ENCODE measurements at regions not wholly inside any gene's neighbourhood (a gene's known extent, or its start where the extent isn't known, plus 50 kb on each side); places are given as distances from the start of the nearest gene placed in this dataset.

- H2BK120ac ChIP-seq (ENCODE audit: insufficient read depth, low read length, poor library complexity) = no peak overlapping the region
- no peaks in the 10 kb centered on the region for H3K79me1 ChIP-seq (ENCODE audit: low read length)
- no peak overlapping the region for H2BK5ac ChIP-seq (ENCODE audit: low read depth, low read length, poor library complexity)
- H3K4ac ChIP-seq (ENCODE audit: low read depth, low read length) = no peak overlapping the region
- no peak overlapping the region for H4K8ac ChIP-seq (ENCODE audit: low read depth, low read length)
- H3K4me1 ChIP-seq (ENCODE audit: control insufficient read depth in 1 of 2, insufficient read depth in 2 of 2, low read length in 2 of 2) = no peaks in the 10 kb centered on the region
- H2BK12ac ChIP-seq (ENCODE audit: low read length) = no peak overlapping the region
- no peaks in the 10 kb centered on the region for H3K27me3 ChIP-seq (ENCODE audit: insufficient read depth, low read length)
- H3K14ac ChIP-seq (ENCODE audit: low read length) = no peak overlapping the region
- H3K79me2 ChIP-seq (ENCODE audit: control insufficient read depth, insufficient read depth, low read length, poor library complexity) = no peaks in the 10 kb centered on the region
- no CpG with 5 or more reads among the region's 2 CpGs for WGBS (ENCODE audit: extremely low coverage, insufficient coverage, insufficient read length)
- H3K4me3 ChIP-seq (ENCODE audit: low read depth, low read length) = no peak overlapping the region
- no peak overlapping the region for H3K18ac ChIP-seq (ENCODE audit: low read length)
- H3K36me3 ChIP-seq (ENCODE audit: control insufficient read depth in 1 of 2, insufficient read depth in 2 of 2, low read length in 2 of 2) = no peaks in the 10 kb centered on the region
- H3K9ac ChIP-seq (ENCODE audit: low read length) = no peak overlapping the region
- no peak overlapping the region for H2AK5ac ChIP-seq (ENCODE audit: low read length)
- H4K91ac ChIP-seq (ENCODE audit: low read depth, low read length) = no peak overlapping the region
- H3K27ac ChIP-seq (ENCODE audit: low read depth, low read length) = no peak overlapping the region
- no peak overlapping the region for H3K4me2 ChIP-seq (ENCODE audit: low read length)
- no peaks in the 10 kb centered on the region for H3K9me3 ChIP-seq (ENCODE audit: insufficient read depth, low read depth, low read length)
- H3K23ac ChIP-seq (ENCODE audit: low read length) = no peak overlapping the region
- no peak overlapping the region for H4K12ac ChIP-seq (ENCODE audit: low read depth, low read length)
- no peak for DNase-seq
- H2AFZ ChIP-seq (ENCODE audit: insufficient read depth, low read length, poor library complexity) = no peak overlapping the region
Observed at GRCh38 chr7:19322002-19322401, 176.8 kb upstream of the FERD3L start.

- Histone ChIP-seq H3K9ac (ENCODE audit: low read length) (no peak overlapping the region), H3K27me3 (ENCODE audit: insufficient read depth, low read length) (no peaks in the 10 kb centered on the region), H3K27ac (ENCODE audit: low read depth, low read length) (no peak overlapping the region), H2BK120ac (ENCODE audit: insufficient read depth, low read length, poor library complexity) (no peak overlapping the region), H3K4me3 (ENCODE audit: low read depth, low read length) (no peak overlapping the region), H3K79me2 (ENCODE audit: control insufficient read depth, insufficient read depth, low read length, poor library complexity) (no peaks in the 10 kb centered on the region), H2BK12ac (ENCODE audit: low read length) (no peak overlapping the region), H3K4me2 (ENCODE audit: low read length) (no peak overlapping the region), H3K36me3 (ENCODE audit: control insufficient read depth in 1 of 2, insufficient read depth in 2 of 2, low read length in 2 of 2) (no peaks in the 10 kb centered on the region), H3K18ac (ENCODE audit: low read length) (no peak overlapping the region), H3K4me1 (ENCODE audit: control insufficient read depth in 1 of 2, insufficient read depth in 2 of 2, low read length in 2 of 2) (no peaks in the 10 kb centered on the region), H4K12ac (ENCODE audit: low read depth, low read length) (no peak overlapping the region), H4K8ac (ENCODE audit: low read depth, low read length) (no peak overlapping the region), H3K23ac (ENCODE audit: low read length) (no peak overlapping the region), H3K9me3 (ENCODE audit: insufficient read depth, low read depth, low read length) (no peaks in the 10 kb centered on the region), H3K79me1 (ENCODE audit: low read length) (no peaks in the 10 kb centered on the region), H3K14ac (ENCODE audit: low read length) (no peak overlapping the region), H2BK5ac (ENCODE audit: low read depth, low read length, poor library complexity) (no peak overlapping the region), H2AFZ (ENCODE audit: insufficient read depth, low read length, poor library complexity) (no peak overlapping the region), H2AK5ac (ENCODE audit: low read length) (no peak overlapping the region), H4K91ac (ENCODE audit: low read depth, low read length) (no peak overlapping the region), H3K4ac (ENCODE audit: low read depth, low read length) (no peak overlapping the region)
- no CpG with 5 or more reads among the region's 5 CpGs for WGBS (ENCODE audit: extremely low coverage, insufficient coverage, insufficient read length)
- DNase-seq = no peak
Observed at GRCh38 chr7:19318287-19318686, 173.1 kb upstream of the FERD3L start.

- Histone ChIP-seq H4K91ac (ENCODE audit: low read depth, low read length) (no peak overlapping the region), H2BK120ac (ENCODE audit: insufficient read depth, low read length, poor library complexity) (no peak overlapping the region), H2AFZ (ENCODE audit: insufficient read depth, low read length, poor library complexity) (no peak overlapping the region), H4K12ac (ENCODE audit: low read depth, low read length) (no peak overlapping the region), H3K9ac (ENCODE audit: low read length) (no peak overlapping the region), H3K14ac (ENCODE audit: low read length) (no peak overlapping the region), H3K18ac (ENCODE audit: low read length) (no peak overlapping the region), H2AK5ac (ENCODE audit: low read length) (no peak overlapping the region), H3K4ac (ENCODE audit: low read depth, low read length) (no peak overlapping the region), H3K27ac (ENCODE audit: low read depth, low read length) (no peak overlapping the region), H3K27me3 (ENCODE audit: insufficient read depth, low read length) (no peaks in the 10 kb centered on the region), H3K79me1 (ENCODE audit: low read length) (no peaks in the 10 kb centered on the region), H3K4me3 (ENCODE audit: low read depth, low read length) (no peak overlapping the region), H2BK5ac (ENCODE audit: low read depth, low read length, poor library complexity) (no peak overlapping the region), H4K8ac (ENCODE audit: low read depth, low read length) (no peak overlapping the region), H3K79me2 (ENCODE audit: control insufficient read depth, insufficient read depth, low read length, poor library complexity) (no peaks in the 10 kb centered on the region), H3K4me2 (ENCODE audit: low read length) (no peak overlapping the region), H2BK12ac (ENCODE audit: low read length) (no peak overlapping the region), H3K4me1 (ENCODE audit: control insufficient read depth in 1 of 2, insufficient read depth in 2 of 2, low read length in 2 of 2) (no peaks in the 10 kb centered on the region), H3K9me3 (ENCODE audit: insufficient read depth, low read depth, low read length) (no peaks in the 10 kb centered on the region), H3K23ac (ENCODE audit: low read length) (no peak overlapping the region), H3K36me3 (ENCODE audit: control insufficient read depth in 1 of 2, insufficient read depth in 2 of 2, low read length in 2 of 2) (no peaks in the 10 kb centered on the region)
- no peak for DNase-seq
Observed at GRCh38 chr7:19317461-19317860, 172.2 kb upstream of the FERD3L start.

GRCh38 chr7:19312416-19312815 lies 167.2 kb upstream of the FERD3L start:
- H3K27ac ChIP-seq (ENCODE audit: low read depth, low read length) = no peak overlapping the region

More at GRCh38 chr7:19312416-19312815, 167.2 kb upstream of the FERD3L start:
- no peak overlapping the region for H3K4ac ChIP-seq (ENCODE audit: low read depth, low read length)
- H3K23ac ChIP-seq (ENCODE audit: low read length) = no peak overlapping the region
- no peaks in the 10 kb centered on the region for H3K79me2 ChIP-seq (ENCODE audit: control insufficient read depth, insufficient read depth, low read length, poor library complexity)
- no peaks in the 10 kb centered on the region for H3K4me1 ChIP-seq (ENCODE audit: control insufficient read depth in 1 of 2, insufficient read depth in 2 of 2, low read length in 2 of 2)
- no CpG with 5 or more reads among the region's 1 CpG for WGBS (ENCODE audit: extremely low coverage, insufficient coverage, insufficient read length)
- no peak overlapping the region for H2BK5ac ChIP-seq (ENCODE audit: low read depth, low read length, poor library complexity)
- H3K9ac ChIP-seq (ENCODE audit: low read length) = no peak overlapping the region
- no peak overlapping the region for H3K4me2 ChIP-seq (ENCODE audit: low read length)
- no peak overlapping the region for H2BK120ac ChIP-seq (ENCODE audit: insufficient read depth, low read length, poor library complexity)
- H3K36me3 ChIP-seq (ENCODE audit: control insufficient read depth in 1 of 2, insufficient read depth in 2 of 2, low read length in 2 of 2) = no peaks in the 10 kb centered on the region
- no peaks in the 10 kb centered on the region for H3K27me3 ChIP-seq (ENCODE audit: insufficient read depth, low read length)
- H3K14ac ChIP-seq (ENCODE audit: low read length) = no peak overlapping the region
- no peak overlapping the region for H2AK5ac ChIP-seq (ENCODE audit: low read length)
- H2BK12ac ChIP-seq (ENCODE audit: low read length) = no peak overlapping the region
- H3K4me3 ChIP-seq (ENCODE audit: low read depth, low read length) = no peak overlapping the region
- H4K12ac ChIP-seq (ENCODE audit: low read depth, low read length) = no peak overlapping the region
- no peaks in the 10 kb centered on the region for H3K79me1 ChIP-seq (ENCODE audit: low read length)
- no peak for DNase-seq
- no peaks in the 10 kb centered on the region for H3K9me3 ChIP-seq (ENCODE audit: insufficient read depth, low read depth, low read length)
- H3K18ac ChIP-seq (ENCODE audit: low read length) = no peak overlapping the region
- no peak overlapping the region for H2AFZ ChIP-seq (ENCODE audit: insufficient read depth, low read length, poor library complexity)
- no peak overlapping the region for H4K91ac ChIP-seq (ENCODE audit: low read depth, low read length)
- no peak overlapping the region for H4K8ac ChIP-seq (ENCODE audit: low read depth, low read length)
